HFFc6 (cell line): ENCODE measurements at regions not wholly inside any gene's neighbourhood (a gene's known extent, or its start where the extent isn't known, plus 50 kb on each side); places are given as distances from the start of the nearest gene placed in this dataset.
"Not testable (repeated sequence)": the region's sequence is repeated elsewhere in the genome, so short reads cannot be mapped to it uniquely, and the experiment has no call there.

ENCODE experiments used
- DNase-seq: peaks from one replicate; pipeline ENCODE4 v3.0.0-alpha.2; 2018
- H3K27ac Mint-ChIP-seq: 2 replicates; pipeline ENCODE4 v1.8.0; 2020; ENCODE audit warnings: mild to moderate bottlenecking, mixed read lengths
- H3K27me3 Mint-ChIP-seq: 2 replicates; pipeline ENCODE4 v1.8.0; 2021; ENCODE audit warnings: mild to moderate bottlenecking, moderate library complexity, mixed read lengths; ENCODE audit not compliant: insufficient read depth
- H3K36me3 Mint-ChIP-seq: 2 replicates; pipeline ENCODE4 v1.8.0; 2021; ENCODE audit warnings: low read depth, mixed read lengths
- H3K4me1 Mint-ChIP-seq: 2 replicates; pipeline ENCODE4 v1.8.0; 2020; ENCODE audit warnings: low read depth, mixed read lengths
- H3K4me3 Mint-ChIP-seq: 2 replicates; pipeline ENCODE4 v1.8.0; 2020; ENCODE audit warnings: mild to moderate bottlenecking, moderate library complexity, mixed read lengths
- H3K9me3 Mint-ChIP-seq: 2 replicates; pipeline ENCODE4 v1.8.0; 2020; ENCODE audit warnings: mild to moderate bottlenecking, mixed read lengths
- TF ChIP-seq, protein P1 (sequence below): fragments of 200-600 bp; sonication (generic); IDR thresholded peaks from 2 replicates; pipeline ENCODE4 v1.5.0; 2021; ENCODE audit warnings: antibody characterized with exemption, mild to moderate bottlenecking

DNA sequence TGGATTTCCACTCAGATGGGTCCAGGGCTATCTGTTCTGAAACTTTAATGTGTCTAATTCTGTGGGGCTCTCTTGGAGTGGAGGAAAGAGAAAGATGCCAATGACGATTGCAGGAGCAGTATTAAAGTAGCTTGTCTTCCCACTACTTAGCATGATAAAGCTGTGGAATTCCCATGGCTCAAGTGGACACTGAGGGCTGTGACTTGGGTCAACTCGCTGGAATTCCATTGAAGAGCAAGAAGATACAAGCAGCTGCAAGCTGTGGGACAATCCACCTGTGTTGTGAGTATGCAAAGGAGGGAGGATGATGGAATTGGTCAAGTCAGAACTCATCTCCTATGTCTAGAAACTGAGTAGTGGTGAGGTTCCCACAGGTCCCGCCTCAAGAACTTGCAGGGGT is 154.2 kb upstream of the MINDY3 start:
- Mint-ChIP-seq H3K27ac (no peak overlapping the region), H3K9me3 (peaks cover 41% of the 10 kb centered on the region), H3K27me3 (no peaks in the 10 kb centered on the region), H3K36me3 (no peaks in the 10 kb centered on the region), H3K4me3 (no peak overlapping the region), H3K4me1 (no peaks in the 10 kb centered on the region)
- no peak for DNase-seq
- TF ChIP-seq, protein P1, sequence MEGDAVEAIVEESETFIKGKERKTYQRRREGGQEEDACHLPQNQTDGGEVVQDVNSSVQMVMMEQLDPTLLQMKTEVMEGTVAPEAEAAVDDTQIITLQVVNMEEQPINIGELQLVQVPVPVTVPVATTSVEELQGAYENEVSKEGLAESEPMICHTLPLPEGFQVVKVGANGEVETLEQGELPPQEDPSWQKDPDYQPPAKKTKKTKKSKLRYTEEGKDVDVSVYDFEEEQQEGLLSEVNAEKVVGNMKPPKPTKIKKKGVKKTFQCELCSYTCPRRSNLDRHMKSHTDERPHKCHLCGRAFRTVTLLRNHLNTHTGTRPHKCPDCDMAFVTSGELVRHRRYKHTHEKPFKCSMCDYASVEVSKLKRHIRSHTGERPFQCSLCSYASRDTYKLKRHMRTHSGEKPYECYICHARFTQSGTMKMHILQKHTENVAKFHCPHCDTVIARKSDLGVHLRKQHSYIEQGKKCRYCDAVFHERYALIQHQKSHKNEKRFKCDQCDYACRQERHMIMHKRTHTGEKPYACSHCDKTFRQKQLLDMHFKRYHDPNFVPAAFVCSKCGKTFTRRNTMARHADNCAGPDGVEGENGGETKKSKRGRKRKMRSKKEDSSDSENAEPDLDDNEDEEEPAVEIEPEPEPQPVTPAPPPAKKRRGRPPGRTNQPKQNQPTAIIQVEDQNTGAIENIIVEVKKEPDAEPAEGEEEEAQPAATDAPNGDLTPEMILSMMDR, result no peak

DNA sequence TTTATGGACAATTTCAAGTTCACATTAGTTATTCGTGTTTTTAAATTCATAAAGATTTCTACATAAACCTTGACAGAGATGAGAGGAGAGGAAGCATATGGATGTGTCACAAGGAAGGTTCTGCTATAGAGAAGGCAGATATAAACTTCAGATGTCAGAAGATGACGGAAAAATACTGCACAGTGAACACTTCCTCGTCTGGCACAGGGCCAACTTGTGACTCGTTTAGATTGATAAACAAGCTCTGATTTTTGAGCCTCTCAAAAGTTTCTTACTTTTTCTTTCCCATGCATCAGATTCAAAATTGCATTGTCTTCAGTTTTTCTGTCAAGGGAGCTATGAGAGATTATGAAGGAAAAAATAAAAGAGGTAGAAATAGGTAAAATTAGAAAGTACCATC is 156.4 kb upstream of the MINDY3 start:
- Mint-ChIP-seq H3K9me3 (peaks cover 51% of the 10 kb centered on the region), H3K27ac (no peak overlapping the region), H3K4me3 (no peak overlapping the region), H3K4me1 (no peaks in the 10 kb centered on the region), H3K36me3 (no peaks in the 10 kb centered on the region), H3K27me3 (no peaks in the 10 kb centered on the region)
- TF ChIP-seq, protein P1, result no peak
- DNase-seq, result no peak

DNA sequence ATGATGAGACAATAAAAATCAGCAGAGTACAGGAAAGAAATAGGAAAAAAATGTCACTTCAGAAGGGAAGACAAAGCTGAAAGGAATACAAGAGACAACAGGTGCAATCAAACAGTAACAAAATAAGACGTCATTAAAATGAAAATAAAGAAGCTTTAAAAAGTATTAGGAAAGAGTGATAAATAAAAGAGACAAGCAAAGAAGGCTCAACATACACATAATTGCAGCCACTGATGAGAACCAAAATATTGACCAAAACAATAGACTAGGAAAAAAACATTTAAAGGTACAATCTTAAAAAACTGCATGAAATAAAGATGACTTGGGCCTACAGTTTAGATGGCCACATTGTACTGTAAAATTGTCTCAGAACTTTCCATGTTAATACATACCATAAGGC is 160.5 kb upstream of the MINDY3 start:
- DNase-seq, result no peak
- Mint-ChIP-seq H3K4me1 (no peaks in the 10 kb centered on the region), H3K4me3 (no peak overlapping the region), H3K27me3 (no peaks in the 10 kb centered on the region), H3K36me3 (no peaks in the 10 kb centered on the region), H3K27ac (no peak overlapping the region), H3K9me3 (peaks cover 41% of the 10 kb centered on the region)
- TF ChIP-seq, protein P1, result no peak

DNA sequence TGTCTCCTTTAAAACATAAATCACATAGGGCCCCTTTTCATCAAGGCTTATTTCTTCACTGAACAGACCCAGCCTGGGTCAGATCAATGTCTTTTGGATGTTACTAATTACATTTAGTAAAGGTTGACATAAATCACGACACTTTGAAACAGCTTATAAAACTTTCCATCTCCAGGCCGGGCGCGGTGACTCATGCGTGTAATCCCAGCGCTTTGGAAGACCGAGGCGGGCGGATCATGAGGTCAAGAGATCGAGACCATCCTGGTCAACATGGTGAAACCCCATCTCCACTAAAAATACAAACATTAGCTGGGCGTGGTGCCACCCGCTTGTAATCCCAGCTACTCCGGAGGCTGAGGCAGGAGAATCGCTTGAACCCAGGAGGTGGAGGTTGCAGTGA is 166.5 kb upstream of the MINDY3 start:
- H3K9me3 Mint-ChIP-seq, result peaks cover 46% of the 10 kb centered on the region
- not testable (repeated sequence) for H3K27ac Mint-ChIP-seq, H3K27me3 Mint-ChIP-seq, H3K4me3 Mint-ChIP-seq, DNase-seq, H3K4me1 Mint-ChIP-seq, H3K36me3 Mint-ChIP-seq

DNA sequence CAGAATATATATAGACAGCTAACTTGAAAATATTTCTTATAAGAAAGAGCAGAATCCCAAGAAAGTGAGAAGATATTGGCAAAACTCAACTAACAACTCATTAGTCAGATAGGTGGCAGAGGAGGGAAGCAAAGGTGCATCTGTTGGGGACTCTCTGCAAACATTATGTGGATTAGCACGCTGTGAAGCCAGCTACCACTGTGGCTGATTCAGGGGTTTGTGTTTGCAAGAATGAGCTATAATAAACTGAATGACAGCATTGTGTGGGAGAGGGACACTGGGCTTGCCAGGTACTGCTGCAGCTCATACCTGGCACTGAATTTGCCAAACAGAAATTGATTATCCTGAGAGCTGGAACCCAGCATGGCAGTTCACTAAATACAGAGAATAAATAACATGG is 170.3 kb upstream of the MINDY3 start:
- Mint-ChIP-seq H3K4me3 (no peak overlapping the region), H3K36me3 (peaks cover 4% of the 10 kb centered on the region; the same call in 1 of the 2 replicates), H3K4me1 (no peaks in the 10 kb centered on the region), H3K27ac (no peak overlapping the region), H3K9me3 (peaks cover 71% of the 10 kb centered on the region), H3K27me3 (peaks cover 2% of the 10 kb centered on the region; the same call in 1 of the 2 replicates)
- DNase-seq, result no peak
- TF ChIP-seq, protein P1, result no peak

DNA sequence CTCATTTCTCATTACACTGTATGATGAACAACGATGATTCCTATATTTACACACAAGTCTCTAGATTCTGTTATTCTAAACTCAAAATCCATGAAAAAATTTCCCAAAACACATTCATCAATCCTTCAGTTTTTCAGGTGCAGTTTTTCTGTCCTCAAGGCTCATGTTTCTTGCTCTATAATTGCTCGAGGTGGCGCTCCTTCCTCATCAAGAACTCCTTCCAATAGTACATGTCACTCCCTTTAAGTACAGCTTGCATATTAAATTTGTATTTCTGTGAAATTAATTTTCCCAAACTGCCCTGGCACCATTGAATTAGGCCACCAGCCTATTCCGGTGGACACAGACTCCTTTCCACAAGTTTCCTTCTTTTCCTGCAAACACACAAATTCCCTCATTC is 188.7 kb upstream of the MINDY3 start:
- H3K4me3 Mint-ChIP-seq, result no peak overlapping the region

More for the DNA sequence above, 188.7 kb upstream of the MINDY3 start:
- Mint-ChIP-seq H3K4me1 (no peaks in the 10 kb centered on the region), H3K27me3 (no peaks in the 10 kb centered on the region), H3K36me3 (no peaks in the 10 kb centered on the region), H3K27ac (no peak overlapping the region), H3K9me3 (peaks cover 36% of the 10 kb centered on the region)
- DNase-seq, result no peak
- TF ChIP-seq, protein P1, result no peak
